CD4-positive, alpha-beta T cell (primary cell): ENCODE measurements at regions not wholly inside any gene's neighbourhood (a gene's known extent, or its start where the extent isn't known, plus 50 kb on each side); places are given as distances from the start of the nearest gene placed in this dataset.
"Not testable (repeated sequence)": the region's sequence is repeated elsewhere in the genome, so short reads cannot be mapped to it uniquely, and the experiment has no call there.

ENCODE experiments used
- ATAC-seq: fragments of 200-7000 bp; cut with Tn5 transposase; one replicate; pipeline ENCODE4 v1.10.0; 2022; ENCODE audit warnings: mild to moderate bottlenecking; ENCODE audit not compliant: poor library complexity
- CTCF ChIA-PET: fragments of 350-600 bp; sonication (Branson Sonifier 250); formaldehyde crosslinking; loops from one replicate; lab custom pipeline; 2021; ENCODE audit warnings: antibody characterized with exemption, inconsistent platforms; lab: Charles Lee
- POLR2A ChIA-PET: fragments of 350-600 bp; sonication (Branson Sonifier 250); formaldehyde crosslinking; loops from one replicate; lab custom pipeline; 2021; ENCODE audit warnings: antibody characterized with exemption, inconsistent platforms; lab: Charles Lee
- DNase-seq, 14 experiments: peaks; one replicate each; pipeline ENCODE4 v3.0.0-alpha.2; 2013 to 2020; ENCODE audit warnings: mixed read lengths in 2 of 14
- H3K27ac ChIP-seq, 2 donors: one replicate each; pipeline versions ENCODE4 v1.5.1 to v1.7.0; 2013; ENCODE audit warnings: low read length in 2 of 2, low read depth in 1 of 2, mild to moderate bottlenecking in 1 of 2
- H3K27me3 ChIP-seq, 2 experiments: 1 replicate in 1 of 2; 2 replicates in 1 of 2; pipeline versions ENCODE4 v1.6.1 to v1.7.0; 2013; ENCODE audit warnings: low read length in 2 of 2, control low read depth in 1 of 2, mild to moderate bottlenecking in 1 of 2, moderate library complexity in 1 of 2; ENCODE audit not compliant: insufficient read depth in 2 of 2, control insufficient read depth in 1 of 2
- H3K36me3 ChIP-seq: one replicate; pipeline ENCODE4 v1.6.1; 2013; ENCODE audit warnings: low read length, control low read depth; ENCODE audit not compliant: insufficient read depth
- H3K4me1 ChIP-seq: one replicate; pipeline ENCODE4 v1.6.1; 2013; ENCODE audit warnings: low read length, control low read depth; ENCODE audit not compliant: insufficient read depth
- H3K4me3 ChIP-seq: one replicate; pipeline ENCODE4 v1.5.1; 2013; ENCODE audit warnings: mild to moderate bottlenecking, low read length, moderate library complexity
- H3K9me3 ChIP-seq, 2 experiments: 1 replicate in 1 of 2; 2 replicates in 1 of 2; pipeline versions ENCODE4 v1.6.1 to v1.7.0; 2013; ENCODE audit warnings: low read length in 2 of 2, mild to moderate bottlenecking in 2 of 2, control low read depth in 1 of 2, moderate library complexity in 1 of 2; ENCODE audit not compliant: control insufficient read depth in 1 of 2, insufficient read depth in 1 of 2
- H3K27ac Mint-ChIP-seq: one replicate; pipeline ENCODE4 v1.8.0; 2020; ENCODE audit warnings: mixed read lengths
- H3K27me3 Mint-ChIP-seq: one replicate; pipeline ENCODE4 v1.8.0; 2021; ENCODE audit warnings: mixed read lengths
- H3K36me3 Mint-ChIP-seq: one replicate; pipeline ENCODE4 v1.8.0; 2021; ENCODE audit warnings: low read depth, mixed read lengths
- H3K4me1 Mint-ChIP-seq: one replicate; pipeline ENCODE4 v1.8.0; 2021; ENCODE audit warnings: low read depth, mixed read lengths
- H3K4me3 Mint-ChIP-seq: one replicate; pipeline ENCODE4 v1.8.0; 2020; ENCODE audit warnings: mild to moderate bottlenecking, mixed read lengths
- H3K9me3 Mint-ChIP-seq: one replicate; pipeline ENCODE4 v1.8.0; 2020; ENCODE audit warnings: mixed read lengths
- intact Hi-C, 2 experiments: fragments of 100-400 bp; cut with DNase I in 1 of 2; cut with micrococcal nuclease in 1 of 2; formaldehyde crosslinking; loops; one replicate each; pipeline versions ENCODE4 v1.15.1 to v1.9.0; 2023 to 2025; cut with DNase I, micrococcal nuclease

GRCh38 chr12:54105809-54106208 is 52.2 kb downstream of the HOXC4 start:
- H3K4me1 Mint-ChIP-seq, H3K36me3 ChIP-seq, H3K36me3 Mint-ChIP-seq, H3K4me1 ChIP-seq, CTCF ChIA-PET, H3K9me3 Mint-ChIP-seq, H3K27ac ChIP-seq, intact Hi-C loops, H3K27ac Mint-ChIP-seq, ATAC-seq, POLR2A ChIA-PET, H3K9me3 ChIP-seq, DNase-seq, H3K4me3 Mint-ChIP-seq, H3K4me3 ChIP-seq: not testable (repeated sequence)
- peaks cover 77% of the 10 kb centered on the region for H3K27me3 Mint-ChIP-seq
- H3K27me3 ChIP-seq, result peaks cover 4 to 14% of the 10 kb centered on the region in 2 experiments

- peaks cover 75% of the 10 kb centered on the region for H3K27me3 Mint-ChIP-seq
- ATAC-seq, H3K4me3 Mint-ChIP-seq, H3K36me3 Mint-ChIP-seq, H3K9me3 ChIP-seq, H3K9me3 Mint-ChIP-seq, H3K27ac Mint-ChIP-seq, CTCF ChIA-PET, POLR2A ChIA-PET, H3K4me1 ChIP-seq, H3K4me3 ChIP-seq, intact Hi-C loops, H3K27ac ChIP-seq, DNase-seq, H3K4me1 Mint-ChIP-seq, H3K36me3 ChIP-seq: not testable (repeated sequence)
- H3K27me3 ChIP-seq, result peaks cover 4 to 14% of the 10 kb centered on the region in 2 experiments
These were observed 52.6 kb downstream of the HOXC4 start for GRCh38 chr12:54106252-54106651.

- peaks cover 4 to 14% of the 10 kb centered on the region in 2 experiments for H3K27me3 ChIP-seq
- H3K36me3 Mint-ChIP-seq, H3K4me1 Mint-ChIP-seq, intact Hi-C loops, H3K27ac Mint-ChIP-seq, H3K4me1 ChIP-seq, H3K36me3 ChIP-seq, H3K4me3 Mint-ChIP-seq, CTCF ChIA-PET, H3K9me3 Mint-ChIP-seq, ATAC-seq, POLR2A ChIA-PET, H3K4me3 ChIP-seq, H3K9me3 ChIP-seq, DNase-seq, H3K27ac ChIP-seq: not testable (repeated sequence)
- H3K27me3 Mint-ChIP-seq, result peaks cover 75% of the 10 kb centered on the region
These were observed 53.4 kb downstream of the HOXC4 start for GRCh38 chr12:54106803-54107579.

GRCh38 chr12:54112336-54112735 is 58.7 kb downstream of the HOXC4 start:
- H3K4me1 Mint-ChIP-seq, H3K4me3 ChIP-seq, H3K27ac ChIP-seq, H3K4me1 ChIP-seq, ATAC-seq, H3K27ac Mint-ChIP-seq, H3K36me3 Mint-ChIP-seq, H3K27me3 ChIP-seq, H3K9me3 Mint-ChIP-seq, H3K36me3 ChIP-seq, CTCF ChIA-PET, POLR2A ChIA-PET, DNase-seq, intact Hi-C loops, H3K4me3 Mint-ChIP-seq, H3K9me3 ChIP-seq: not testable (repeated sequence)
- H3K27me3 Mint-ChIP-seq, result peaks cover 62% of the 10 kb centered on the region

- POLR2A ChIA-PET, H3K27ac Mint-ChIP-seq, H3K9me3 Mint-ChIP-seq, H3K4me1 Mint-ChIP-seq, H3K4me3 ChIP-seq, CTCF ChIA-PET, H3K27ac ChIP-seq, H3K4me1 ChIP-seq, H3K9me3 ChIP-seq, H3K36me3 Mint-ChIP-seq, H3K36me3 ChIP-seq, H3K4me3 Mint-ChIP-seq, DNase-seq, ATAC-seq, H3K27me3 ChIP-seq, intact Hi-C loops: not testable (repeated sequence)
- peaks cover 76% of the 10 kb centered on the region for H3K27me3 Mint-ChIP-seq
These were observed 62.4 kb downstream of the HOXC4 start for GRCh38 chr12:54116055-54116454.

GRCh38 chr12:54117392-54117791 is 63.8 kb downstream of the HOXC4 start:
- CTCF ChIA-PET, H3K9me3 Mint-ChIP-seq, H3K36me3 Mint-ChIP-seq, H3K4me1 ChIP-seq, H3K9me3 ChIP-seq, H3K27ac ChIP-seq, H3K4me1 Mint-ChIP-seq, H3K4me3 ChIP-seq, H3K27ac Mint-ChIP-seq, H3K27me3 ChIP-seq, ATAC-seq, H3K4me3 Mint-ChIP-seq, intact Hi-C loops, H3K36me3 ChIP-seq, POLR2A ChIA-PET, DNase-seq: not testable (repeated sequence)
- H3K27me3 Mint-ChIP-seq, result peaks cover 76% of the 10 kb centered on the region

GRCh38 chr12:54119082-54119481 is 65.4 kb downstream of the HOXC4 start:
- ATAC-seq, H3K4me3 ChIP-seq, DNase-seq, H3K9me3 Mint-ChIP-seq, POLR2A ChIA-PET, H3K9me3 ChIP-seq, intact Hi-C loops, H3K27ac Mint-ChIP-seq, H3K4me1 Mint-ChIP-seq, H3K27ac ChIP-seq, H3K4me3 Mint-ChIP-seq, CTCF ChIA-PET, H3K36me3 Mint-ChIP-seq, H3K36me3 ChIP-seq, H3K4me1 ChIP-seq: not testable (repeated sequence)
- H3K27me3 ChIP-seq, result peaks cover under 1 to 12% of the 10 kb centered on the region in 2 experiments
- H3K27me3 Mint-ChIP-seq, result peaks cover 89% of the 10 kb centered on the region
